Activated T-helper 1 cell treated with anti-CD3 and anti-CD28 coated beads, Interleukin-2, amount 50 U/mL, for 16 hours (primary cell): ENCODE measurements at regions not wholly inside any gene's neighbourhood (a gene's known extent, or its start where the extent isn't known, plus 50 kb on each side); places are given as distances from the start of the nearest gene placed in this dataset.
A peak's percentile ranks its signal among the peaks of the same experiment; 100 is the strongest.
"Not testable (repeated sequence)": the region's sequence is repeated elsewhere in the genome, so short reads cannot be mapped to it uniquely, and the experiment has no call there.

Source experiments
- DNase-seq, 2 donors: peaks; one replicate each; pipeline ENCODE4 v3.0.0-alpha.2; 2020; ENCODE audit warnings: low read depth in 1 of 2, low spot score in 1 of 2

DNA sequence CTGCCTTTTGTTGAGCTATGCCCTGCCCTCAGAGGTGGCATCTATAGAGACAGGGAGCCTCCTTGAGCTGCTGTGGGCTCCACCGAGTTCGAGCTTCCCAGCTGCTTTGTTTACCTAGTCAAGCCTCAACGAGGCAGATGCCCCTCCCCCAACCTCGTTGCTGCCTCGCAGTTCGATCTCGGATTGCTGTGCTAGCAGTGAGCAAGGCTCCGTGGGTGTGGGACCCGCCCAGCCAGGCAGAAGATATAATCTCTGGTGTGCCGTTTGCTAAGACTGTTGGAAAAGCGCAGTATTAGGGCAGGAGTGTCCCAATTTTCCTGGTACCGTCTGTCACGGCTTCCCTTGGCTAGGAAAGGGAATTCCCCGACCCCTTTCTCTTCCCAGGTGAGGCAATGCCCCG lies 88.4 kb upstream of the CDK6 start:
- no peak for DNase-seq

DNA sequence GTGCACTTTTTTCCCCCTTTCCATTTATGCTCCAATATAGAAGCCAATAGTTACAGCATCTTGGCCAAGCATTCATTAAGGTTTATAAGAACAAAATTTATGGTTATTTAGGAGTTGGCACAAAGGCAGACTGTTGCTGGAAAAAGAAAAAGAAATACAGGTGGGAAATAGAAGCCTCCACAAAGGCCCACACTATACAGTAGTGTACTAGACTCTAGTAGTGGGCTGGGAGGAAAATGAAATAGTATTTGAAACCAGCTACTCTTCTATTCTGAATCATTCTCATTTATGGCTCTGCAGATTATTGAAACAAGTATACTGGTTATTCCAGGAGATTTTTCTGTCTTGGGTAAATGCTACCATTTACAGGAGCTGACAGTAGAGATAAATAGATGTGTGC lies 80.9 kb upstream of the CDK6 start:
- DNase-seq: no peak

DNA sequence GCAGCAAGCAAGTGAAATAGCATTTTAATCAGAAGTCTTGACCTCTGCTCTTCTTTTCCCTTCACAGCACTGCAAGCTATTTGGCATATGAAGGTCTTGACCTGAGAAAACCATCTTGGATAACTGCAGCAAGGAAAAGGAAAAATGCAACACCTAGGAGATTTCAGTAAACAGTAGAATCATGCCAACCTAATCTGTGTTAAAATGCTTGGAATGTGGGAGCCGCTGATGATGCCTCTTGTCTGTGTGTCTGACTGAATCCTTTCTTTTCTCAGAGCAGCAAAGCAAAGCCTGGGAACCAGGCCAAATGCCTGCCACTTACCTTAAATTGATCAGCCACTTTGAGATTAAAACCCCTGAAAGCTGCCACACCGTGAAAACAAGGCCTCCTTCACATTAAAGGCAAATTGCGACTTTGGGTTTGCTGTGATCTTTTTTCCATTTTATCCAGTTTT lies 80.4 kb upstream of the CDK6 start:
- no peak for DNase-seq

DNA sequence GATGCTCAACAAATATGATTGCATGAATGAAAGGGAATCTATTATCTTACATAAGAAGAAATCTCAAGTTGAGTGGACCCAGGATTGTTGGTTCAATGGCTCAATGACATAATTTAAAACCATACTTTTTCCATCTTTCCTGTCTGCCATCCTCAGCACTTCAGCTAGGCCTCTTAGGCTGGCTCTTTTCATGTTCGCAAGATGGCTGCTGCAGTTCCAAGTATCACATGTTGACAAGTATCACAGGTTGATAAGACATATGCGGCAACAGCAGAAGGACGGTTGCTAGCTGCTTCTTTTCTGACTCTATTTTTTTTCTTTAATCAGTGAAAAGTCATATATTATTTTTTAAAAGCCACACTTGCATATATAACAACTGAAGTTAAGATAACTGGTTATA lies 79.0 kb upstream of the CDK6 start:
- no peak for DNase-seq

DNA sequence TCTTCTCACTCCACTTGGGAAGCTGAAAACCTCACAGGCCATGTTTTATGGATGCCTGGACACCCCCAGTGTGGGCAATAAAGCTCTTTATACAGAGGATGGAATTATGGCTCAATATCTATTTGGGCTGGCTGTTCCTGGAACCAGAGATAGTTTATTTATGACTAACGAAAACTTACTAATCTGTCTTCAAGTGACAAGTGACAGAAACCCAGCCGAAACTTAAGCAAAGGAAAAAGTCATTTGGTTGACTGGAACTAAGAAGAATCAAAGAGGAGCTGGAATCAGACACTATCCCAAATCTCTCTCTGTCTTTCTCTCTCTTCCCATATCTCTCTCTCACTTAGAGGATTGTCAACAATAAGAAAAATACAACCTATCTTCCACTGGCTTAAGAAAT lies 78.3 kb upstream of the CDK6 start:
- DNase-seq: no peak

DNA sequence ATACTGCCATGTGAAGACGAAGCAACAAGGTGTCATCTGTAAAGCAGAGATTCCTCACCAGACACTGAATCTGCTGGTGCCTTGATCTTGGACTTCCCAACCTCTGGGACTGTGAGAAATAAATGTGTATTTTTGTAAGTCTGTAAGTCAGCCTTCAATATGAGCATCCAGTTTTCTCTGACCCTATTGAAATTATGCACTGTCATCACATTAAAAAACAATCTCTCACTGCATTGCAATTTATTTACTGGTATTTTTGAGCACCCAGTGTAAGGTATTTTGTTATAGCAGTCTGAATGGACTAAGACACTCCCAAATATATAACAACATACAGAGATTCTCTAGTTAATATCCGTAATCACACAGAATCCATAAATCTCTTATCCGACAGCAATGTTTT lies 77.5 kb upstream of the CDK6 start:
- no peak for DNase-seq

DNA sequence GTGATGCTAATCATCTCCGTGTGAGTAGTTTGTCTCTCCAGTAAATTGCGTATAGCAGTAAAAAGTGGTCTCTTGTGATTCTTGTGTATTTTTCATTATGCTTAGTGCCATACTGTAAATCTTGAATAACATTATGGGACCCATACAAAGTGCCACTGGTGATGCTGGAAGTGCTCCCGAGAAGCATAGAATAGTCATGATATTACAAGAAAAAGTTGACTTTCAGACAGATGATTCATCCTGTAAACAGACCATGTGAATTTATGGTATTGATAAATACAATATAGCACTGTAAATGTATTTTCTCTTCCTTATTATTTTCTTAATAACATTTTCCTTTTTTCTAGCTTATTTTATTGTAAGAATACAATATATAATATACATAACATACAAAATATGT lies 74.6 kb upstream of the CDK6 start:
- DNase-seq: no peak

DNA sequence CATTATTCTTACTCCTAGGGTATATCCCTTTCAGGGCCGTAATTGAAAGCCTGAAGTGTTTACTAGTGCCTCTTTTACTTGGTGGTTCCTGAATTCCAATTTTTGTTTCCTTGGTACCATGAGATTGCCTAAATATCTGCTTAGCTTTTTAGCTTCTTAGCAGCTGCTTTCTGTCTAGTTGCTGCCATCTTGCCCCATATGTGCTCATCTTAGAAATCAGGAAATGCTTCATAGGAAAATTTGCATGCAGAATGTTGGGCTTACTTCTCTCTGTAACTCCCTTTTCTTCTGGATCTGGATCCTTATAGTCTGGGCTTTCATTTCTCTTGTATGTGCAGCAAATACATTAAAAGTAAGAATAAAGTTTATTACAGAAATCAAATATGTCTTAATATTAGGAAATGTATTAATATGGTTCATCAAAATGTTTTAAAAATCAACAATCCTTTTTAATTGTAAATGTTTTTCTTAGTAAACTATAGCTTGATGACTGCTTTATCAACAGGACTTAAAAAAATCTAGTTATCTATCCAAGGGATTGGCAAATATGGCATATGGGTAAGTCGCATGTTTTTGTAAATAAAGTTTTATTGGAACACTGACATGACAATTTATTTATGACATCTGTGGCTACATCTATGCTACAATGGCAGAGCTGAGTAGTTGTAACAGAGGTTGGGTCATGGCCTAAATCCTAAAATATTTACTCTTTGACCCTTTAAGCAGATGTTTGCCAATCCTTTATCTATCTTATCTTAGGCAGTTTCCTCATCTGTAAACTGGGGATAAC lies 73.5 kb upstream of the CDK6 start:
- no peak for DNase-seq

DNA sequence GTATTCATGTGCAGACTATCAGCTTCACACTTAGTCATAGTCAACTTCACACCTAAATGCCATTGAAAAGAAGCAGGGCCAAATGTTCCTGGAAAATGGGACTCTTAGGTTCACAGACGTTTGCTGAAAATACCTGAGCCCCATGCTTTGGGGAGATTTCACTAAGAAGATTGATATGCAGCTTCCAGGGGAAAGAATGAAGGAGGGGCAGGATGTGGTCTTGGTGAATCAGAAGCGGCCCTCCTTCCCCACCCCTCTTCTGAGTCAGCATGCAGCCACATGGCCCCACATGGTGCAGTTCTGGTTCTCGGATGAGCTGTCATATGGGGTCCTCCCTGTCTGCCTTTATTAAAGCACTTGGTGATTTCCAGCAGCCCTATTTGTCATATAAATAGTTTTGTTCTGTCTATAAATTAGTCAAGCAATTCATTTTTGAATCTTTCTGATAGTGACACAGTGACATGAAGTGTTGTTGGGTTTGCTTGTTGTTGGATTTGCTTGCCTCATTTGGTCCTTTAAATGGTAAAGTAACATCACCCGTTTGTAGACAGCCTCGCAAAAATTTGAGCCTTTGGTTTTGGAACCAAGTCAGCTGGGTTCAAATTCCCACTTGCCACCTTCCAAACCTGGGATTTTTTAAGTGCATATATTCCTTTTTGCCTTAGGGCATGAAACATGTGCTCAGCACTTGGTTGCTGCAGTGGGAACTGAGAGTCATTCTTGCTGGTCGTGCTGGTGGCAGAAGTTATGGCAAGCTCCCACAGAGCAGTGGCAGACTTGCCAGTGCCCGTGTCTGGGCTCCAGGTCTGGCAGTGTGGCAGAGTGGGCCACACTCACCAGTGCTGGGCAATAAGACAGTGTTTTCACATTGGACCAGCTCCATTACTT lies 68.1 kb upstream of the CDK6 start:
- DNase-seq: peak; percentile 41 to 78

DNA sequence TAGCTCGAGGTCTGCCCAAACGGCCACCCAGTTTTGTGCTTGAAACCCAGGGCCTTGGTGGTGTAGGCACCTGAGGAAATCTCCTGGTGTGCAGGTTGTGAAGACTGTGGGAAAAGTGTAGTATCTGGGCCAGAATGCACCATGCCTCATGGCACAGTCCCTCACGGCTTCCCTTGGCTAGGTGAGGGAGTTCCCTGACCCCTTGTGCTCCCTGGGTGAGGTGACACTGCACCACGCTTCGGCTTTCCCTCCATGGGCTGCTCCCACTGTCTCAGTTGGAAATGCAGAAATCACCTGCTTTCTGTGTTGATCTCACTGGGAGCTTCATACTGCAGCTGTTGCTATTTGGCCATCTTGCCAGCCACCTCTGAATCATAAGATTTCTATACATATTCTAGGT lies 62.4 kb upstream of the CDK6 start:
- no peak for DNase-seq

DNA sequence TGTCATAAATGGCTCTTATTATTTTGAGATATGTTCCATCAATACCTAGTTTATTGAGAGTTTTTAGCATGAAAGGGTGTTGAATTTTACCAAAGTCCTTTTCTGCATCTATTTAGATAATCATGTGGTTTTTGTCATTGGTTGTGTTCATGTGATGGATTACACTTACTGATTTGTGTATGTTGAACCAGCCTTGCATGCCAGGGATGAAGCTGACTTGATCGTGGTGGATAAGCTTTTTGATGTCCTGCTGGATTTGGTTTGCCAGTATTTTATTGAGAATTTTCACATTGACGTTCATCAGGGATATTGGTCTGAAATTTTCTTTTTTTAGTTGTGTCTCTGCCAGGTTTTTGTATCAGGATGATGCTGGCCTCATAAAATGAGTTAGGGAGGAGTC lies 58.5 kb upstream of the CDK6 start:
- not testable (repeated sequence) for DNase-seq

DNA sequence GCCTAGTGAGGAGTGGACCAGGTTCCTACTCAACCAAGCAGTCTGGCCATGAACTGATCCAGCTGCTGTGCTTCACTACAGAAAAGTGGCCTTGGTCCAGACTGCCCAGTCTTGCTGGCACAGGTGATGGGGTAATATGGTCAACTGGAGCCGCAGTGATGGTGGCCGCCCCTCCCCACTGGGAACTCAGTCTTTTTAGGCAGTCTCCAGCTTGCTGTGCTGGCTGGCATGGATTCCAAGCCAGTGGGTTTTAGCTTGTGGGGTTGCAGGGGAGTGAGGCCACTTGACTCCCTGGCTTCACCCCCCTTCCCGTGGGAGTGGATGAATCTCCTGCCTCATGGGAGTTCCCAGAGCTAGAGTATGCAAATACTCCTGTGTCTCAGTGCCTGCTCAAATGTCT lies 52.7 kb upstream of the CDK6 start:
- DNase-seq: no peak
